ENCODE measurements at regions not wholly inside any gene's neighbourhood (a gene's known extent, or its start where the extent isn't known, plus 50 kb on each side); places are given as distances from the start of the nearest gene placed in this dataset.
"Not testable (repeated sequence)": the region's sequence is repeated elsewhere in the genome, so short reads cannot be mapped to it uniquely, and the experiment has no call there.

DNA sequence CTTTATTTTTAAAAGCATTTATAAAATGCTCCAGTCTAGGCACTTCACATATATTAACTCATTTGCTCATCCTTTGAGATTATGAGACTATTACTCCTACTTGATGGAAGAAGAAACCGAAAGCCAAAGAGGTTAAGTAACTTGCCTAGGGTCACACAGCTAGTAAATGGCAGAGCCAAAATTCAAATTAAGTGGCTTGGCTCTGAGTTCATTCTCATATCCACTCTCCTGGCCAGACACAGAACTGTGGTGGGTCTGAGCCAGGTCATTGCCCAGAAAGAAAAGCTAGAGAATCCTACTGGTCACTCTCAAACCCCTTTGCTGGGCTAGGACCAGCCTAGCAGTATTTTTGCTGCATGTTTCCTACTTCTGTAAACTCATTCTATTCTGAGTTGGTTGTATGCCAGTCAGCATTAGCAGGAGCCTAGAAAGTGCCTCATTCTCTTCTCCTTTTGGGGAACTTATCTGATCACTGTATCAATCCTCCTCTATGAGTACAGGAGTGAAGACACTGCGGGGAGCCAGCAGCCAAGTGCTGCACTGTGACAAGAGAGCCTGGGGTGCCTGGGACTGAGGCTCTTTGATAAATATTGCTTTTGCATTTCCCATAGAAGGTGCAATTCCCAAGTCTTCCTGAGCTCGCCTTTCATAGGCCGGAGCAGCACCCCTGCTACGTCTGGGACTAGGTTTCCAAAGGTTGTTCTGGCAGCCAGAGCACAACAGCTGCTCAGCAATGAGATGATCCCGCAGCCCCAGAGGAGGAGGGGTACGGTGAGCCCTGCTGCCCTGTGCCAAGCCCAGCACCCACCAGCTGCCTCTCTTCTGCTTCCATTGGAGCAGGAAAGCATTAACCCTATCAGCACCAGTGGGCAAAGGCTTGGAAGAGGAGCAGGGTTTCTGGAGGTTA is 728.3 kb downstream of the MAFB start:
- TF ChIP-seq EZH2phosphoT487 (IDR thresholded peaks at IDR 0.05; ENCODE audit: low read depth, severe bottlenecking, unreplicated experiment) (no peak), EZH2 (IDR thresholded peaks at IDR 0.05; ENCODE audit: borderline replicate concordance) (no peak)
- TF ChIP-seq, protein P1, sequence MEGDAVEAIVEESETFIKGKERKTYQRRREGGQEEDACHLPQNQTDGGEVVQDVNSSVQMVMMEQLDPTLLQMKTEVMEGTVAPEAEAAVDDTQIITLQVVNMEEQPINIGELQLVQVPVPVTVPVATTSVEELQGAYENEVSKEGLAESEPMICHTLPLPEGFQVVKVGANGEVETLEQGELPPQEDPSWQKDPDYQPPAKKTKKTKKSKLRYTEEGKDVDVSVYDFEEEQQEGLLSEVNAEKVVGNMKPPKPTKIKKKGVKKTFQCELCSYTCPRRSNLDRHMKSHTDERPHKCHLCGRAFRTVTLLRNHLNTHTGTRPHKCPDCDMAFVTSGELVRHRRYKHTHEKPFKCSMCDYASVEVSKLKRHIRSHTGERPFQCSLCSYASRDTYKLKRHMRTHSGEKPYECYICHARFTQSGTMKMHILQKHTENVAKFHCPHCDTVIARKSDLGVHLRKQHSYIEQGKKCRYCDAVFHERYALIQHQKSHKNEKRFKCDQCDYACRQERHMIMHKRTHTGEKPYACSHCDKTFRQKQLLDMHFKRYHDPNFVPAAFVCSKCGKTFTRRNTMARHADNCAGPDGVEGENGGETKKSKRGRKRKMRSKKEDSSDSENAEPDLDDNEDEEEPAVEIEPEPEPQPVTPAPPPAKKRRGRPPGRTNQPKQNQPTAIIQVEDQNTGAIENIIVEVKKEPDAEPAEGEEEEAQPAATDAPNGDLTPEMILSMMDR (IDR thresholded peaks at IDR 0.05; ENCODE audit: poor library complexity) = no peak
- 57% methylated on average over 7 of the region's 7 CpGs for WGBS (ENCODE audit: low lambda C conversion rate, missing lambda C conversion rate)
- Histone ChIP-seq H3K4me2 (peak overlapping the region; percentile 17), H3K36me3 (replicated peaks; ENCODE audit: insufficient read depth, low read depth) (no peaks in the 10 kb centered on the region), H3K9me3 (ENCODE audit: low read depth) (no peaks in the 10 kb centered on the region), H3K27ac (no peak overlapping the region), H3K4me1 (ENCODE audit: insufficient read depth) (peaks cover 10% of the 10 kb centered on the region), H3K27me3 (no peaks in the 10 kb centered on the region), H4K20me1 (ENCODE audit: insufficient read depth, poor library complexity, severe bottlenecking) (no peaks in the 10 kb centered on the region), H3K9me2 (replicated peaks; ENCODE audit: insufficient read depth) (no peaks in the 10 kb centered on the region), H3K79me2 (no peaks in the 10 kb centered on the region), H3K4me3 (no peak overlapping the region), H2AFZ (no peak overlapping the region)
- no peak for DNase-seq (ENCODE audit: low spot score)

DNA sequence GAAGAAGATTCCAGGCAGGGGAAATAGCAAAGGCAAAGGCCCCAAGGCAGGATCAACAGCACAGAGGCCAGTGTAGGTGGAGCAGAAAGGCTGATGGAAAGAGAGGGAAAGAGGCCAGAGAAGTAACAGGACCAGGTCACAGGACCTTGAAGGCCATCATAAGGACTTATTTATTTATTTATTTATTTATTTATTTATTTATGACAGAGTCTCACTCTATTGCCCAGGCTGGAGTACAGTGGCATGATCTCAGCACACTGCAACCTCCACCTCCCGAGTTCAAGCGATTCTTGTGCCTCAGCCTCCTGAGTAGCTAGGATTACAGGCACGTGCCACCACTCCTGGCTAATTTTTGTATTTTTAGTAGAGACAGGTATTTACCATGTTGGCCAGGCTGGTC is 731.1 kb downstream of the MAFB start:
- not testable (repeated sequence) for H3K4me3 ChIP-seq; H3K4me2 ChIP-seq; H3K27me3 ChIP-seq; H3K9me3 ChIP-seq (ENCODE audit: low read depth); DNase-seq (ENCODE audit: low spot score); H3K79me2 ChIP-seq; H3K9me2 ChIP-seq (replicated peaks; ENCODE audit: insufficient read depth); H3K36me3 ChIP-seq (replicated peaks; ENCODE audit: insufficient read depth, low read depth); H3K27ac ChIP-seq; H4K20me1 ChIP-seq (ENCODE audit: insufficient read depth, poor library complexity, severe bottlenecking); H2AFZ ChIP-seq
- 95% methylated on average over 3 of the region's 3 CpGs for WGBS (ENCODE audit: low lambda C conversion rate, missing lambda C conversion rate)
- peaks cover 10% of the 10 kb centered on the region for H3K4me1 ChIP-seq (ENCODE audit: insufficient read depth)

DNA sequence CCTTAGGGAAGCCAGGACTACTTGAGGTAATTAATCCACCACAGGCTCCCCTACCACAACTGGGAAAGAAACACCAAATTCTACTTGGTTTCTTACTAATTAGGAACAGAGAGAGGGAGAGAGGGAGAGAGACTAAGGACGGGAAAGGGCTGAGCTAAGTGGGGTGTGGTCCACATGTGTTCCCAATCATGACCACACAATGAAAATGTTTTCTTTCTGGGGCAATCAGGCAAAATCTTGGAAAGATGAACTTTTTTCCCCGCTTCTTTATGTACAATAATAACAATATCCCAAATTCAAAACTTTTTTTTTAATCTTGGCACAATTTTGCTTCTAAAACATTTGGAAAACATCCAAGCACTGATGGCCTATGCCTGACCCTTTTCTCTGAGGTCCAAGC is 734.4 kb downstream of the MAFB start:
- no peak for TF ChIP-seq EZH2 (IDR thresholded peaks at IDR 0.05; ENCODE audit: borderline replicate concordance)
- TF ChIP-seq EZH2phosphoT487 (IDR thresholded peaks at IDR 0.05; ENCODE audit: low read depth, severe bottlenecking, unreplicated experiment) = no peak
- TF ChIP-seq, protein P1 (IDR thresholded peaks at IDR 0.05; ENCODE audit: poor library complexity) = no peak
- Histone ChIP-seq H3K9me2 (replicated peaks; ENCODE audit: insufficient read depth) (no peaks in the 10 kb centered on the region), H2AFZ (no peak overlapping the region), H3K9me3 (ENCODE audit: low read depth) (no peaks in the 10 kb centered on the region), H3K4me3 (no peak overlapping the region), H3K79me2 (no peaks in the 10 kb centered on the region), H3K4me1 (ENCODE audit: insufficient read depth) (no peaks in the 10 kb centered on the region), H3K36me3 (replicated peaks; ENCODE audit: insufficient read depth, low read depth) (no peaks in the 10 kb centered on the region), H4K20me1 (ENCODE audit: insufficient read depth, poor library complexity, severe bottlenecking) (no peaks in the 10 kb centered on the region), H3K4me2 (no peak overlapping the region), H3K27ac (no peak overlapping the region), H3K27me3 (no peaks in the 10 kb centered on the region)
- WGBS (ENCODE audit: low lambda C conversion rate, missing lambda C conversion rate) = 55% methylated on average over 2 of the region's 2 CpGs
- DNase-seq (ENCODE audit: low spot score) = no peak

DNA sequence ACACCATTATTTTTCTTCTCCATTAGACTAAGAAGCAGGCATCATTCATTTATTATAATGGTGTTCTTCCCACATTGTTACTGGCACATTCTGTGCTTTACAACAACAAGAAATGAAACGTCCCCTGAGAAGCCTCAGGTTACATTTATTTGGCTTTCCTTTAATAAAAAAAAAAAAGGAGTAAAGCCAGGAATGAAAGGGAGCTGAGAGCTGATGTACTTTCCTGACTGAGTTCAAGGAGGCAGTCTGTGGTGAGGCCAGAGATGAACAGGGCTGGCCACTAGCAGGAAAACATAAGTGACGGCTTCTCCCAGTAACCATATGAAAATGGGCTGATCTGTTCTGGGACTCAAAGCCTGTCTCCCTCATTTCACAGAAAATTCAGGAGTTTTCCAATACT is 742.1 kb downstream of the MAFB start:
- Histone ChIP-seq H3K9me3 (ENCODE audit: low read depth) (no peaks in the 10 kb centered on the region), H3K9me2 (replicated peaks; ENCODE audit: insufficient read depth) (no peaks in the 10 kb centered on the region), H3K79me2 (no peaks in the 10 kb centered on the region), H3K4me2 (no peak overlapping the region), H3K36me3 (replicated peaks; ENCODE audit: insufficient read depth, low read depth) (no peaks in the 10 kb centered on the region), H3K27me3 (no peaks in the 10 kb centered on the region), H3K27ac (no peak overlapping the region), H3K4me3 (no peak overlapping the region), H2AFZ (no peak overlapping the region), H3K4me1 (ENCODE audit: insufficient read depth) (no peaks in the 10 kb centered on the region), H4K20me1 (ENCODE audit: insufficient read depth, poor library complexity, severe bottlenecking) (no peaks in the 10 kb centered on the region)
- DNase-seq (ENCODE audit: low spot score) = no peak
- TF ChIP-seq EZH2 (IDR thresholded peaks at IDR 0.05; ENCODE audit: borderline replicate concordance) (no peak), EZH2phosphoT487 (IDR thresholded peaks at IDR 0.05; ENCODE audit: low read depth, severe bottlenecking, unreplicated experiment) (no peak)
- TF ChIP-seq, protein P1 (IDR thresholded peaks at IDR 0.05; ENCODE audit: poor library complexity) = no peak
- WGBS (ENCODE audit: low lambda C conversion rate, missing lambda C conversion rate) = 67% methylated on average over 2 of the region's 2 CpGs
